WTC11 (cell line): ENCODE measurements at regions not wholly inside any gene's neighbourhood (a gene's known extent, or its start where the extent isn't known, plus 50 kb on each side); places are given as distances from the start of the nearest gene placed in this dataset.

Experiments
- ETV6 ChIP-seq: sonication (generic); formaldehyde crosslinking; IDR thresholded peaks from 2 replicates; pipeline ENCODE4 v1.8.1; 2022; ENCODE audit warnings: mild to moderate bottlenecking, missing genetic modification reagents
- FOXK1 ChIP-seq: sonication (generic); formaldehyde crosslinking; IDR thresholded peaks from 2 replicates; pipeline ENCODE4 v1.8.0; 2022; ENCODE audit warnings: mild to moderate bottlenecking, moderate library complexity, missing genetic modification reagents
- NFE2L1 ChIP-seq: sonication (generic); formaldehyde crosslinking; IDR thresholded peaks from 2 replicates; pipeline ENCODE4 v1.8.1; 2023; ENCODE audit warnings: missing genetic modification reagents
- ZNF263 ChIP-seq: sonication (generic); formaldehyde crosslinking; IDR thresholded peaks from 2 replicates; pipeline ENCODE4 v1.8.1; 2022; ENCODE audit warnings: low read depth, mild to moderate bottlenecking, moderate library complexity, missing genetic modification reagents
- TF ChIP-seq, protein P1 (sequence below): fragments of 200-600 bp; IDR thresholded peaks from 2 replicates; pipeline ENCODE4 v1.8.0; 2022; ENCODE audit warnings: antibody characterized with exemption
- TF ChIP-seq, protein P2 (sequence below): fragments of 250-450 bp; sonication (Bioruptor Pico); conservative IDR thresholded peaks from 2 replicates; pipeline ENCODE4 v1.9.0; 2021; ENCODE audit warnings: mild to moderate bottlenecking
- TF ChIP-seq, protein P3 (sequence below): sonication (generic); formaldehyde crosslinking; IDR thresholded peaks from 2 replicates; pipeline ENCODE4 v1.8.1; 2022; ENCODE audit warnings: low read depth, missing genetic modification reagents, borderline replicate concordance

DNA sequence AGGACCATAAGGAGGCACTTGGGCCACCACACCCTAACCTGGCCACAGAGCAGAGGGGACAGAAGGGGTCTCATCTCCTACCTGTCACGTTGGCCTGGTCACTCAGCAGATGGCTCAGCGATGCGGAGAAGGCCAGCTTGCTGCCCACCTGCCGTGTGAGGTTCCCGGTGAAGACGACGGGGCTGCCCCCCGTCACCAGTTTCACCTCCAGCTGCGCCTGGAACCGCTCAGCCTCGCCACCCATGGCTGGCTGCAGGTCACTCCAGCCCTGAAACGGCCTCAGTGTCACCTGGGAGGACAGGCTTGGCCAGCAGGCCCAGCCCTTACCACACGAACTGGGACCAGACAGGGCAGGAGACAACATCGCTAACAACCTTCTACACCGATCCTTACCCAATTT, 116.8 kb downstream of the RMI2 start:
- TF ChIP-seq, protein P1, sequence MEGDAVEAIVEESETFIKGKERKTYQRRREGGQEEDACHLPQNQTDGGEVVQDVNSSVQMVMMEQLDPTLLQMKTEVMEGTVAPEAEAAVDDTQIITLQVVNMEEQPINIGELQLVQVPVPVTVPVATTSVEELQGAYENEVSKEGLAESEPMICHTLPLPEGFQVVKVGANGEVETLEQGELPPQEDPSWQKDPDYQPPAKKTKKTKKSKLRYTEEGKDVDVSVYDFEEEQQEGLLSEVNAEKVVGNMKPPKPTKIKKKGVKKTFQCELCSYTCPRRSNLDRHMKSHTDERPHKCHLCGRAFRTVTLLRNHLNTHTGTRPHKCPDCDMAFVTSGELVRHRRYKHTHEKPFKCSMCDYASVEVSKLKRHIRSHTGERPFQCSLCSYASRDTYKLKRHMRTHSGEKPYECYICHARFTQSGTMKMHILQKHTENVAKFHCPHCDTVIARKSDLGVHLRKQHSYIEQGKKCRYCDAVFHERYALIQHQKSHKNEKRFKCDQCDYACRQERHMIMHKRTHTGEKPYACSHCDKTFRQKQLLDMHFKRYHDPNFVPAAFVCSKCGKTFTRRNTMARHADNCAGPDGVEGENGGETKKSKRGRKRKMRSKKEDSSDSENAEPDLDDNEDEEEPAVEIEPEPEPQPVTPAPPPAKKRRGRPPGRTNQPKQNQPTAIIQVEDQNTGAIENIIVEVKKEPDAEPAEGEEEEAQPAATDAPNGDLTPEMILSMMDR = no peak
- TF ChIP-seq ZNF263 (no peak), NFE2L1 (no peak), FOXK1 (CRISPR knock-in tag) (no peak), ETV6 (CRISPR knock-in tag) (no peak)
- TF ChIP-seq, protein P2, sequence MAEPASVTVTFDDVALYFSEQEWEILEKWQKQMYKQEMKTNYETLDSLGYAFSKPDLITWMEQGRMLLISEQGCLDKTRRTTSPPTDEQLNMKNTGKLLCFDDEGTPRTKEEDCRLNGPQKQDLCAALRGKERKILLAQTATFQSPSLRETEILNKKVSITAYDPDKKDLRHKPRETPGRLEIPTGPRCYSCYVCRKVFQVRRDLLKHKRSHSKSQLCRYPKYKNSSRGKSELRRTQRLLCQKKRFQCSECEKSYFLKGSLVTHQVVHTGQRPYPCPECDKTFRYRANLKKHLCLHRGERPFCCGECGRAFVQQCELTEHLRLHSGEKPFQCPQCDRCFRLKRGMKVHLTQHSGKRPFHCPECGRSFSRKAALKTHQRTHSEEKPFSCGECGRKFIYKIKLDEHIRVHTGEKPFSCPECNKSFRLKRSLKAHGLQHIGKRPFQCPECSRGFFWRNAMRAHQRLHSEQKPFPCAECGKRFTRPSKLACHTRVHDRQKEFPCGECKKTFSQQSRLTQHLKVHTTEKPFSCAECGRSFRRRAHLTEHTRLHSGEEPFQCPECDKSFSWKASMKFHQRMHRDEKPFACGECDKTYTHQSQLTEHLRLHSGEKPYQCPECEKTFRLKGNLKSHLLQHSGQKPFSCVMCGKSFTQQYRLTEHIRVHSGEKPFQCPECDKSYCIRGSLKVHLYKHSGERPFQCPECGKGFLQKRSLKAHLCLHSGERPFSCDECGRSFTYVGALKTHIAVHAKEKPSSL (CRISPR knock-in tag) = no peak
- TF ChIP-seq, protein P3, sequence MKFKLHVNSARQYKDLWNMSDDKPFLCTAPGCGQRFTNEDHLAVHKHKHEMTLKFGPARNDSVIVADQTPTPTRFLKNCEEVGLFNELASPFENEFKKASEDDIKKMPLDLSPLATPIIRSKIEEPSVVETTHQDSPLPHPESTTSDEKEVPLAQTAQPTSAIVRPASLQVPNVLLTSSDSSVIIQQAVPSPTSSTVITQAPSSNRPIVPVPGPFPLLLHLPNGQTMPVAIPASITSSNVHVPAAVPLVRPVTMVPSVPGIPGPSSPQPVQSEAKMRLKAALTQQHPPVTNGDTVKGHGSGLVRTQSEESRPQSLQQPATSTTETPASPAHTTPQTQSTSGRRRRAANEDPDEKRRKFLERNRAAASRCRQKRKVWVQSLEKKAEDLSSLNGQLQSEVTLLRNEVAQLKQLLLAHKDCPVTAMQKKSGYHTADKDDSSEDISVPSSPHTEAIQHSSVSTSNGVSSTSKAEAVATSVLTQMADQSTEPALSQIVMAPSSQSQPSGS (CRISPR knock-in tag) = no peak
